Endothelial cell of umbilical vein (primary cell): ENCODE measurements at regions not wholly inside any gene's neighbourhood (a gene's known extent, or its start where the extent isn't known, plus 50 kb on each side); places are given as distances from the start of the nearest gene placed in this dataset.

Source experiments
- BruUV-seq: library from RNA; stranded (reverse); fragments of 400-500 nt; replicated peaks from 2 replicates; lab custom pipeline; 2021; lab: Mats Ljungman, UMichigan
- CTCF ChIA-PET: fragments of 300-600, 350-600 bp; sonication (Branson Sonifier 250); formaldehyde crosslinking; loops from one replicate; lab custom pipeline; 2021; ENCODE audit warnings: antibody characterized with exemption, inconsistent platforms; lab: Charles Lee
- POLR2A ChIA-PET: fragments of 300-600, 350-600 bp; sonication (Branson Sonifier 250); formaldehyde crosslinking; loops from one replicate; lab custom pipeline; 2021; ENCODE audit warnings: antibody characterized with exemption, inconsistent platforms; lab: Charles Lee
- DNase-seq: peaks from one replicate; pipeline ENCODE4 v3.0.0-alpha.2; 2011; ENCODE audit warnings: low read depth, low spot score
- FAIRE-seq: peaks from 2 replicates; lab custom pipeline; 2011; peaks lifted over from hg19 to GRCh38; lab: Jason Lieb, UNC
- H2AFZ ChIP-seq: 2 replicates; pipeline ENCODE4 v1.6.0; 2012; ENCODE audit warnings: low read depth, low read length, control low read depth, inconsistent platforms
- H3K27ac ChIP-seq: 2 replicates; pipeline ENCODE4 v1.5.1; 2011; ENCODE audit warnings: low read depth, mild to moderate bottlenecking, control low read depth, low read length, moderate library complexity; ENCODE audit not compliant: insufficient read depth
- H3K27me3 ChIP-seq, 2 experiments: 2 replicates each; pipeline versions ENCODE4 v1.6.0 to v1.6.1; 2011; ENCODE audit warnings: low read length in 2 of 2, mixed read lengths in 1 of 2; ENCODE audit not compliant: control insufficient read depth in 2 of 2, insufficient read depth in 2 of 2
- H3K36me3 ChIP-seq, 2 experiments: 2 replicates in 1 of 2; 3 replicates in 1 of 2; pipeline ENCODE4 v1.5.1; 2011; ENCODE audit warnings: low read length in 2 of 2, mild to moderate bottlenecking in 1 of 2, moderate library complexity in 1 of 2; ENCODE audit not compliant: control insufficient read depth in 2 of 2, insufficient read depth in 2 of 2; ENCODE audit errors: extremely low read depth in 1 of 2
- H3K4me1 ChIP-seq: 3 replicates; pipeline ENCODE4 v1.5.1; 2011; ENCODE audit warnings: mild to moderate bottlenecking, low read length; ENCODE audit not compliant: control insufficient read depth, insufficient read depth; ENCODE audit errors: extremely low read depth
- H3K4me2 ChIP-seq: 2 replicates; pipeline ENCODE4 v1.6.1; 2011; ENCODE audit warnings: low read length, control low read depth, mixed read lengths; ENCODE audit not compliant: insufficient read depth
- H3K4me3 ChIP-seq, 3 experiments: fragments of 200-600 bp in 1 of 3; sonication (generic), shearing (Covaris generic) in 1 of 3; replicated peaks in 1 of 3; 2 replicates each; pipeline ENCODE4 v1.5.1; 2011 to 2016; ENCODE audit warnings: control low read depth in 3 of 3, low read length in 3 of 3, mild to moderate bottlenecking in 2 of 3, inconsistent platforms in 1 of 3, low read depth in 1 of 3, moderate library complexity in 1 of 3; ENCODE audit not compliant: insufficient read depth in 1 of 3
- H3K79me2 ChIP-seq: 2 replicates; pipeline ENCODE4 v1.6.0; 2012; ENCODE audit warnings: low read length, inconsistent platforms; ENCODE audit not compliant: control insufficient read depth, insufficient read depth
- H3K9ac ChIP-seq: replicated peaks from 2 replicates; pipeline ENCODE3; 2011; ENCODE audit warnings: low read length, control low read depth; ENCODE audit not compliant: insufficient read depth; ENCODE audit errors: extremely low read depth
- H3K9me1 ChIP-seq: replicated peaks from 3 replicates; pipeline ENCODE4 v1.6.0; 2011; ENCODE audit warnings: mild to moderate bottlenecking, low read length; ENCODE audit not compliant: control insufficient read depth, insufficient read depth; ENCODE audit errors: extremely low read depth
- H3K9me3 ChIP-seq: replicated peaks from 2 replicates; pipeline ENCODE4 v1.5.1; 2012; ENCODE audit warnings: low read length, inconsistent platforms; ENCODE audit not compliant: control insufficient read depth, insufficient read depth
- H4K20me1 ChIP-seq: replicated peaks from 2 replicates; pipeline ENCODE3; 2011; ENCODE audit warnings: mild to moderate bottlenecking, low read length; ENCODE audit not compliant: control insufficient read depth, insufficient read depth; ENCODE audit errors: extremely low read depth
- CTCF ChIP-seq, 2 donors: IDR thresholded peaks; 1 replicate in 1 of 2; 2 replicates in 1 of 2; pipeline ENCODE4 v1.5.1; 2011; ENCODE audit warnings: low read length in 2 of 2, mild to moderate bottlenecking in 2 of 2, moderate library complexity in 2 of 2, control low read depth in 1 of 2, inconsistent platforms in 1 of 2, low read depth in 1 of 2; ENCODE audit not compliant: insufficient read depth in 1 of 2; ENCODE audit errors: extremely low read depth in 1 of 2
- EZH2 ChIP-seq: IDR thresholded peaks from 2 replicates; pipeline ENCODE4 v1.6.1; 2012; ENCODE audit warnings: borderline replicate concordance, low read depth, mild to moderate bottlenecking, moderate library complexity, low read length, inconsistent platforms; ENCODE audit not compliant: severe bottlenecking
- FOS ChIP-seq: IDR thresholded peaks from 2 replicates; pipeline ENCODE4 v1.6.1; 2011; ENCODE audit warnings: mild to moderate bottlenecking, low read length, moderate library complexity, borderline replicate concordance; ENCODE audit not compliant: insufficient read depth
- GATA2 ChIP-seq: IDR thresholded peaks from 2 replicates; pipeline ENCODE4 v1.7.0; 2011; ENCODE audit warnings: low read depth, mild to moderate bottlenecking, moderate library complexity, mixed read lengths, low read length; ENCODE audit not compliant: insufficient read length, insufficient read depth
- JUN ChIP-seq: IDR thresholded peaks from 2 replicates; pipeline ENCODE4 v1.6.1; 2011; ENCODE audit warnings: borderline replicate concordance, low read depth; ENCODE audit not compliant: insufficient read length, insufficient read depth
- MYC ChIP-seq: IDR thresholded peaks from one replicate; pipeline ENCODE4 v1.6.1; 2011; ENCODE audit warnings: mild to moderate bottlenecking, low read depth, low read length
- POLR2A ChIP-seq: IDR thresholded peaks from 2 replicates; pipeline ENCODE4 v1.6.1; 2012; ENCODE audit warnings: low read depth, mild to moderate bottlenecking, control low read depth, low read length
- POLR2AphosphoS5 ChIP-seq: IDR thresholded peaks from 2 replicates; pipeline ENCODE4 v1.6.1; 2012; ENCODE audit warnings: low read depth, mild to moderate bottlenecking, control low read depth, low read length, moderate library complexity; ENCODE audit not compliant: insufficient read depth
- dilution Hi-C: fragments of 300-500 bp; cut with MboI; formaldehyde crosslinking; loops from one replicate; pipeline ENCODE4 v1.15.0; 2019; ENCODE audit warnings: low sequenced_read_pairs; ENCODE audit not compliant: extremely low pct_ligation_motif_present
- intact Hi-C: fragments of 100-400 bp; cut with micrococcal nuclease; formaldehyde crosslinking; loops from one replicate; pipeline ENCODE4 v1.10.0; 2022
- TF ChIP-seq, protein P1 (sequence below): IDR thresholded peaks from 2 replicates; pipeline ENCODE4 v1.6.1; 2011; ENCODE audit not compliant: insufficient read depth, insufficient read length

DNA sequence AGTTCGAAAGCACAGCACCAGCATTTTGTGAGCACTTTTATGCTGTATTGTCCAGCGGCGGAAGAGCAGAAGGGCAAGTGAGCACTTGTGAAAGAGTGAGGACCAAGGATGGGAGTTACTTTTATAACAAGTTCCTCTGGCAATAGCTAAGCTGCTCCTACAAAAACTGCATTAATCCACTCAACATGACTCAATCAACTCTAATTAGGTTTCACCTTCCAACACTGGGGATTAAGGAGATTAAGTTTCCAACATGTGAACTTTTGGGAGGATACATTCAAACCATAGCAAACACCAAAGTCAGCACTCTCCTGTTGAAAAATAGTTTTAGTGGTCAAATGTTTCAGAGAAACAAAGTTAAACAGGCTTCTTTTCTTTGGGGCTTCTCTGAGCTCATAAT is 844.5 kb downstream of the REEP3 start:
- CTCF ChIA-PET, result no interaction called here
- TF ChIP-seq JUN (no peak), GATA2 (no peak), POLR2AphosphoS5 (no peak), CTCF (IDR thresholded peaks at IDR 0.05; ENCODE audit: extremely low read depth in 1 of 2, insufficient read depth in 1 of 2, low read depth in 1 of 2, low read length in 2 of 2) (no peak), EZH2 (no peak), FOS (no peak), POLR2A (no peak), MYC (no peak)
- TF ChIP-seq, protein P1, sequence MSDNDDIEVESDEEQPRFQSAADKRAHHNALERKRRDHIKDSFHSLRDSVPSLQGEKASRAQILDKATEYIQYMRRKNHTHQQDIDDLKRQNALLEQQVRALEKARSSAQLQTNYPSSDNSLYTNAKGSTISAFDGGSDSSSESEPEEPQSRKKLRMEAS, result no peak
- no peak overlapping the region for H3K4me3 ChIP-seq
- H2AFZ ChIP-seq, result no peak overlapping the region
- no peak for DNase-seq
- H3K4me1 ChIP-seq, result no peaks in the 10 kb centered on the region
- no peaks in the 10 kb centered on the region for H4K20me1 ChIP-seq
- FAIRE-seq, result no peak
- H3K79me2 ChIP-seq, result no peaks in the 10 kb centered on the region
- dilution Hi-C loops (no loop called here), intact Hi-C loops (no loop called here)
- H3K4me2 ChIP-seq, result no peak overlapping the region
- H3K36me3 ChIP-seq, result no peaks in the 10 kb centered on the region
- H3K9me1 ChIP-seq, result no peaks in the 10 kb centered on the region
- POLR2A ChIA-PET, result no interaction called here
- no TSS peak for BruUV-seq
- no peaks in the 10 kb centered on the region for H3K9me3 ChIP-seq
- H3K27ac ChIP-seq, result no peak overlapping the region
- no peaks in the 10 kb centered on the region for H3K27me3 ChIP-seq
- no peak overlapping the region for H3K9ac ChIP-seq
